DOHH2 (cell line): ENCODE measurements at regions not wholly inside any gene's neighbourhood (a gene's known extent, or its start where the extent isn't known, plus 50 kb on each side); places are given as distances from the start of the nearest gene placed in this dataset.

Experiments used
- H3F3A ChIP-seq: fragments of 200-600 bp; sonication (generic), shearing (Covaris generic); 2 replicates; pipeline ENCODE4 v1.6.0; 2016; ENCODE audit warnings: antibody characterized with exemption, mild to moderate bottlenecking; ENCODE audit not compliant: control insufficient read depth, insufficient read depth
- H3K27ac ChIP-seq: fragments of 200-600 bp; sonication (generic); 2 replicates; pipeline ENCODE4 v1.5.1; 2014; ENCODE audit warnings: low read depth, mild to moderate bottlenecking, low read length, moderate library complexity
- H3K27me3 ChIP-seq: fragments of 200-600 bp; sonication (generic); 2 replicates; pipeline ENCODE4 v1.6.1; 2014; ENCODE audit warnings: mild to moderate bottlenecking, low read length, mixed read lengths; ENCODE audit not compliant: control insufficient read depth
- H3K36me3 ChIP-seq: fragments of 200-600 bp; sonication (generic); 2 replicates; pipeline ENCODE4 v1.6.1; 2014; ENCODE audit warnings: mild to moderate bottlenecking, low read length, moderate library complexity, mixed read lengths; ENCODE audit not compliant: control insufficient read depth
- H3K4me1 ChIP-seq: fragments of 200-600 bp; sonication (generic); 2 replicates; pipeline ENCODE4 v1.6.1; 2014; ENCODE audit warnings: mild to moderate bottlenecking, low read length, mixed read lengths; ENCODE audit not compliant: control insufficient read depth
- H3K4me2 ChIP-seq: fragments of 200-600 bp; sonication (generic); 2 replicates; pipeline ENCODE4 v1.6.0; 2014; ENCODE audit warnings: mild to moderate bottlenecking, low read length, moderate library complexity
- H3K4me3 ChIP-seq: fragments of 200-600 bp; sonication (generic); 2 replicates; pipeline ENCODE4 v1.5.1; 2014; ENCODE audit warnings: mild to moderate bottlenecking, low read length, mixed read lengths
- H3K79me2 ChIP-seq: fragments of 200-600 bp; sonication (generic); 2 replicates; pipeline ENCODE4 v1.6.1; 2014; ENCODE audit warnings: mild to moderate bottlenecking, low read length, mixed read lengths; ENCODE audit not compliant: control insufficient read depth
- H3K9me2 ChIP-seq: fragments of 200-600 bp; sonication (generic); replicated peaks from 2 replicates; pipeline ENCODE4 v1.6.1; 2014; ENCODE audit warnings: mild to moderate bottlenecking, low read length, mixed read lengths; ENCODE audit not compliant: control insufficient read depth
- H3K9me3 ChIP-seq: fragments of 200-600 bp; sonication (generic); 2 replicates; pipeline ENCODE4 v1.6.1; 2014; ENCODE audit warnings: antibody characterized with exemption, low read length, mixed read lengths; ENCODE audit not compliant: control insufficient read depth, insufficient read depth
- H4K20me1 ChIP-seq: fragments of 200-600 bp; sonication (generic); 2 replicates; pipeline ENCODE4 v1.6.0; 2014; ENCODE audit warnings: low read depth, mild to moderate bottlenecking, antibody characterized with exemption, low read length, moderate library complexity; ENCODE audit not compliant: control insufficient read depth, insufficient read depth
- EZH2phosphoT487 ChIP-seq: fragments of 200-600 bp; sonication (generic); IDR thresholded peaks from 2 replicates; pipeline ENCODE4 v1.6.1; 2017; ENCODE audit warnings: borderline replicate concordance, mild to moderate bottlenecking, antibody characterized with exemption, low read length, moderate library complexity, mixed read lengths
- TF ChIP-seq, protein P1 (sequence below): fragments of 200-600 bp; sonication (generic); IDR thresholded peaks from one replicate; pipeline ENCODE4 v1.5.1; 2014; ENCODE audit warnings: antibody characterized with exemption, mild to moderate bottlenecking, low read depth, low read length; ENCODE audit not compliant: poor library complexity, severe bottlenecking

DNA sequence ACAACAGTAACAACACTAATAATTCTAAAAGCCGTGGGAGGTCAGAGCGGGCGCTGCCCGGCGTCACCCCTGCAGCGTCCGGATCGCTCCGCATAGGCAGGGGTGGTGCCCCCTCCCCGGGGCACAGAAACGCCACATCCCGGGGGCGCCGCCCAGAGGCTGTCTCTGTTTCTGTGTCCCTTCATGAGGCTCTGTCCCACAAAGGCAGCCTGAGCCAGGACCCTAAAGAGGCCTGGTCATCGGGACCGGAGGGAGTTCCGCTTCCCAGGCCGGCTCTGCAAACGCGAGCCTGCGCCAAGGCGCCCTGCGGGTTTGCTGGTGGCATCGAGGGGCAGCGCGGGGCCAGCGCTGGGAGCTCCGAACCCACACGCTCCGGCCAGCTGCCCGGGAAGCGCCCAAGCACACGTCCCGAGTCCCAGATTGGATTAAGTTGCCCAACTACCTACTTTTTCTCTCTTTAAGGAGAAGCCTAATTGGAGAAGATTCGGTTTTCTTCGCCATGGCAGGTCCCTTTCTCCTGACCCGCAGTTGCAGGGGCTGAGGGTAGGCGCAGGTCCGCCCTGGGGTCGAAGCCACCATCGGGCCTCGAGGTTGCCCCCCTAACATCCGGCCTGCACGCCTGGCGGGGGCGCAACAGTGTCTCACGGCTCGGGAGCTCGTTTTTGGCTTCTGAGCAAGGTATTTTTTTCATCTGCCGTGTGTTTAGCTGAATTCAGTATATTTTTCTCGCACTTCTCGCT is 421.7 kb downstream of the VRK1 start:
- Histone ChIP-seq H3F3A (no peaks in the 10 kb centered on the region), H3K4me1 (no peaks in the 10 kb centered on the region), H3K4me2 (no peak overlapping the region), H3K27me3 (no peaks in the 10 kb centered on the region), H3K9me2 (no peaks in the 10 kb centered on the region), H3K4me3 (no peak overlapping the region), H3K79me2 (no peaks in the 10 kb centered on the region), H3K9me3 (no peaks in the 10 kb centered on the region), H3K36me3 (no peaks in the 10 kb centered on the region), H4K20me1 (no peaks in the 10 kb centered on the region), H3K27ac (no peak overlapping the region)
- TF ChIP-seq EZH2phosphoT487 = no peak
- TF ChIP-seq, protein P1, sequence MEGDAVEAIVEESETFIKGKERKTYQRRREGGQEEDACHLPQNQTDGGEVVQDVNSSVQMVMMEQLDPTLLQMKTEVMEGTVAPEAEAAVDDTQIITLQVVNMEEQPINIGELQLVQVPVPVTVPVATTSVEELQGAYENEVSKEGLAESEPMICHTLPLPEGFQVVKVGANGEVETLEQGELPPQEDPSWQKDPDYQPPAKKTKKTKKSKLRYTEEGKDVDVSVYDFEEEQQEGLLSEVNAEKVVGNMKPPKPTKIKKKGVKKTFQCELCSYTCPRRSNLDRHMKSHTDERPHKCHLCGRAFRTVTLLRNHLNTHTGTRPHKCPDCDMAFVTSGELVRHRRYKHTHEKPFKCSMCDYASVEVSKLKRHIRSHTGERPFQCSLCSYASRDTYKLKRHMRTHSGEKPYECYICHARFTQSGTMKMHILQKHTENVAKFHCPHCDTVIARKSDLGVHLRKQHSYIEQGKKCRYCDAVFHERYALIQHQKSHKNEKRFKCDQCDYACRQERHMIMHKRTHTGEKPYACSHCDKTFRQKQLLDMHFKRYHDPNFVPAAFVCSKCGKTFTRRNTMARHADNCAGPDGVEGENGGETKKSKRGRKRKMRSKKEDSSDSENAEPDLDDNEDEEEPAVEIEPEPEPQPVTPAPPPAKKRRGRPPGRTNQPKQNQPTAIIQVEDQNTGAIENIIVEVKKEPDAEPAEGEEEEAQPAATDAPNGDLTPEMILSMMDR = no peak

DNA sequence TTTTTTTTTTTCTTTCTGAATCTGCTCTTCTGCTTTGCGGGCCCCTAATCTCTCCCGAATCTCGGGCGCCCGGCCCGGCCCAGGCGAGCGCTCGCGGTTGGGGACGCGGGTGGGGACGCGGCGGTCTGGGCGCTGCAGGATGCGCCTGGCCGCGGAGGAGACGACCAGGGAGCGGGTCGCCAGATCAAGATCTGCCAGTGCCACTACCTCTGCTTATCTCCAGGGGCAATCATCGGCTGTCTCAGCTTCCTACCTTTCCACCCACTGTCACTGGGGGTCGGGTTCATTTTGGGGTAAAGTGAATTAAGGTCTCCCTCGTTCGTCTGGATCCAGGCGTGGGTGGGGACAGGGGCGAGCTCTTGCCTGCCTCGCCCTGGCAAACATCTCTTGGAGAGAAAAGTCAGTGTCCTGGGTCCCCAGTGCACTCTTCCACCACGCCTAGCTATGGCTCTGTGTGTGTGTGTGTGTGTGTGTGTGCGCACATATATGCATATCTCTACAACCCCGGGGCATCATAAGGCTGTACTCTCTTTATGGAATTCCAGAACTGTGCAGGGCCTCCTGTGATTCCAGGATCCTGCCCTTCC is 422.3 kb downstream of the VRK1 start:
- Histone ChIP-seq H3K27me3 (no peaks in the 10 kb centered on the region), H3K9me2 (no peaks in the 10 kb centered on the region), H3K27ac (no peak overlapping the region), H4K20me1 (no peaks in the 10 kb centered on the region), H3K36me3 (no peaks in the 10 kb centered on the region), H3K4me3 (no peak overlapping the region), H3K79me2 (no peaks in the 10 kb centered on the region), H3K4me1 (no peaks in the 10 kb centered on the region), H3F3A (no peaks in the 10 kb centered on the region), H3K4me2 (no peak overlapping the region), H3K9me3 (no peaks in the 10 kb centered on the region)
- TF ChIP-seq, protein P1 = no peak

DNA sequence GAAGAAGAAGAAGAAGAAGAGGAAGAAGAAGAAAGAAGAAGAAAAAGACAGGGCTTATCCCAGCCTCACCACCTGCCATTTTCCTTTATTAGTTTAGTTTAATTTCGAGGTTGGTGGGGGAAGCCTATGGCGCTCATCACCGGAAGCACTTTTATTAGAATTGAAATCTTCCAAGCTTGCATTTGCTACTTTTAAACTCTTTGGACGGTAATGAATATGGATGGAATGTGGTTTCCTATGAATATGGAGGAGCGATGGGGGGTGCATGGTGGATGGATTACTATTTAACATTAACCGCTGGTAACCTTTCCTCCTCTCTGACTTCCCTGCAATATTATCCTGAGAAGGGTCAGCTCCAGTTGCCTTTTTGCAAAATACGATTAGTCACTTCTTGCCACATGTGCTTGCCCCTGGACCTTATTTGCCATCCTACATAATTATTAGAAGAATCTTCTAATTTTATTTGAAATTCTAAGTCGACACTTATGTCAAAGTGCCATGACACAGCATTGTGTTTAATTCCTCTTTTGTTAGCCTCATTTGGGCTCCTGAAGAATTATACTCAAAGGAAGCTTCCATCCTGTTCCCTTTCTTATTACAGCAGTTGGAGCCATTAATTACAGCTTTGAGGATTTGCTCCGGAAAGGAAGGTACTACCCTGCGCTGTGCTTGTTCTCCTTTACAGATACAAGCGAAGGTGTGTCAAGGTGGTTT is 424.5 kb downstream of the VRK1 start:
- Histone ChIP-seq H3K79me2 (no peaks in the 10 kb centered on the region), H3K4me3 (no peak overlapping the region), H3K27ac (no peak overlapping the region), H4K20me1 (no peaks in the 10 kb centered on the region), H3F3A (no peaks in the 10 kb centered on the region), H3K9me3 (no peaks in the 10 kb centered on the region), H3K4me1 (no peaks in the 10 kb centered on the region), H3K4me2 (no peak overlapping the region), H3K9me2 (no peaks in the 10 kb centered on the region), H3K27me3 (no peaks in the 10 kb centered on the region), H3K36me3 (no peaks in the 10 kb centered on the region)
- TF ChIP-seq, protein P1 = no peak
- TF ChIP-seq EZH2phosphoT487 = no peak
